Kidney tubule cell (primary cell): ENCODE measurements at regions not wholly inside any gene's neighbourhood (a gene's known extent, or its start where the extent isn't known, plus 50 kb on each side); places are given as distances from the start of the nearest gene placed in this dataset.
"Not testable (repeated sequence)": the region's sequence is repeated elsewhere in the genome, so short reads cannot be mapped to it uniquely, and the experiment has no call there.

Source experiments
- DNase-seq: peaks from one replicate; pipeline ENCODE4 v3.0.0-alpha.2; 2018; ENCODE audit warnings: low spot score

DNA sequence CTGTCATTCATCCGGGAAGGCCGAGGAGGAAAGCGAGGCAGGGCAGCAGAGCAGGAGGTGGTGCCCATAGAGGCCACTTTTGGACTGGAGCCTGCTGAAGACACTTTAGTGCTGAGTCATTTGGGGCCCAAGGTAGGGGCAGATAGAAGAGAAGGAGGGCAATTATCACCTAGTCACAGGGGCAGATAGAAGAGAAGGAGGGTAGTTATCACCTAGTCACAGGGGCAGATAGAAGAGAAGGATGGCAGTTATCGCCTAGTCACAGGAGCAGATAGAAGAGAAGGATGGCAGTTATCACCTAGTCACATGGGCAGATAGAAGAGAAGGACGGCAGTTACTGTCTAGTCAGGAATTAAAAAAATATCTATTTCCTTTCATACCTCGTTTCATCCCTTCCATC, 1372.6 kb downstream of the FOXD4L5 start:
- not testable (repeated sequence) for DNase-seq

DNA sequence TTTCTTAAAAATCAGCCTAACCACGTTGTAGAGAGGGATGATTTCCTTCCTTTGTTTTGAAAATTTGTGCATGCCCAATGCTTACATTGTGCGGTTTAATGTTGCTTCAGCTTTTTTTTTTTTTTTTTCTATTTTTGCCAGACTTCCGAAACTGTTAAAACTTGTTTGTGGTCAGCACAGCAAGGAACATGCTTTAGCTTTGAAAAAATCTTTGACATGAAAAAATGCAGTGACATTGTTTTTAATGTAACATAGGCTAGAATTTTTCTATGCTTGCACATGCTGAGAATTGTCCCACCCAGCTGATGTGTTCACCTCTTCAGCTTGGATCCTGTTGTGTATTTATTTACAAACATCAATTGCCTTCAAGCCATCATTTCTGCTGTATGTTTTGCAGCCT, 1375.9 kb downstream of the FOXD4L5 start:
- not testable (repeated sequence) for DNase-seq

DNA sequence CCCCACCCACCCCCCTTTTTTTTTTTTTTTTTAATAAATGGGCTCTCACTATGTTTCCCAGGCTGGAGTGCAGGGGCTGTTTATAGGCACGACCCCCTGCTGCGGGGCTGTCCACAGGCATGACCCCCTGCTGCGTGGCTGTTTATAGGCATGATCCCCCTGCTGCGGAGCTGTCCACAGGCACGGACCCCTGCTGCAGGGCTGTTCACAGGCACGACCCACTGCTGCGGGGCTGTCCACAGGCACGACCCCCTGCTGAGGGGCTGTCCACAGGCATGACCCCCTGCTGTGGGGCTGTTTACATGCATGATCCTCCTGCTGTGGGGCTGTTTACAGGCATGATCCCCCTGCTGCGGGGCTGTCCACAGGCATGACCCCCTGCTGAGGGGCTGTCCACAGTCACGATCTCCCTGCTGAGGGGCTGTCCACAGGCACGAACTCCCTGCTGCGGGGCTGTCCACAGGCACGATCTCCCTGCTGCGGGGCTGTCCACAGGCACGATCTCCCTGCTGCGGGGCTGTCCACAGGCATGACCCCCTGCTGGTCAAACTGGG, 1385.3 kb downstream of the FOXD4L5 start:
- DNase-seq, result not testable (repeated sequence)

DNA sequence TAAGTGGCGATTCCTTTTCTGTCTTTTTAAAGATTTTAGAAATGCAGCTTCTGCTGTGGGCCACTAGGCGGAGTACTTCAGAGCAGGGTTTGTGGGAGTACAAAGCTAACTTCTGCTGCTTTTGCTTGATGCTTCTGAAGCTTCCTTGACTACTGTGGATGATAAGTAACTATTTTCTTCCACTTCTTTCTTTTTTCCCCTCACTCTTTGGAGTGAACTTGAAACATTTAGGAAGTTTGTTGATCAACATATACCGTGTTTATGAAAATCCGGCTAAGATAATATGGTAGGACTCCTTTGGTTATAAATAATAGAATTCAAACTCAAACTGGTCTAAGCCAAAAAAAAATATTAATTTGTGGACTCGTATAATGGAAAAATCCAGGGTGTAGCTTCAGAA, 1403.6 kb downstream of the FOXD4L5 start:
- DNase-seq, result not testable (repeated sequence)

DNA sequence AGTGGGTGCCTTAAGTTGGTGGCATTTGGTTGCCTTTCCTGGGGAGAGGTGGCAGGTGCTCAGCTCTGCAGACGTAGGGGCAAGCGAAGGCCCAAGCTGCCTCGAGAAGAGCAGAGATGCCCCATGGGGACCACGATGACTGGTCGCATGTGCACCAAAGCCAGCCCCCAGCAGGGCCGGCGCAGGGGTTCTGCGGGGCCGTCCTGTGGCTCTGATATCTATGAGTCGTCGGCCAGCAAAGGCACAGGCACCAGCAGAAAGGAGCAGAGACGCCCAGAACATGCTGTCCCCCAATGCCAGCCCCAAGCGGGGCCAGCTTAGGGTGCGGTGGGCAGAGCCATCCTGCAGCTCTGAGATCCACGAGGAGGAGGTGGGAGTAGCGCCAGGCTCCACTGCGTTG, 1408.6 kb downstream of the FOXD4L5 start:
- not testable (repeated sequence) for DNase-seq

DNA sequence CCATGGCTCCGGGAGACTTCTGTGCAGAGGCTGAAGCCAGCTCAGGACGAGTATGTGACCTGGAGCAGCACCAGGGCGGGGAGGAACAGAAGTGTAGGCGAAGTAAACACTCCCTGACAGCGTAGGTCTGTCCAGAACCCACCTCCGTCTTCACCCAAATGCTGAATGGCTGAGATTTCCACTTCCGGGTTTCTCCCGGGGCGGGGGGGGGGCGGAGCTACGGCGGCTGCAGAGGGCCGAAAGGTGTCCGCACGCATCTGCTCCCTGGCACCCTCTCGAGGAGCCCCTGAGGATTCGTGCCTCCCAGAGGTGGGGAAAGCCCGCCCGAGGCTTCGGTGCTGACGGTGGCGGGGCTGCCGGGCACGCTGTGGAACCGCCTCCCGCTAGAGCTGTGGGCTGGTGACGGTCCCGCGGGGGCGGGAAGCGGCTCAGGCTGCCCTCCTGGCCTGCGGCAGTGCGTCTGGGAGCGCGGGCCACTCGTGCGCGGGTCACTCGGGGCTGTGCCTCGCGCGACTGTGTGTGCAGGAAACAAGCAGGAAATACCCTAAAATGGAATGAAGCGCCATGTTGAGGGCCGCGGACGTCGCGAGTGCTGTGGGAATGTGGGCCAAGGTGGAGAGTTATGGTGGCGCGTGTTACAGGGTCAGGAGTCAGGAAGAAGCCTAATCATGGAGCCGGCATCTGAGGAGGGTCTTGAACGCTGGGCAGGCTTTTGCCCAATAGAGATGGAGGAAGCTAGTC, 1425.4 kb downstream of the FOXD4L5 start:
- peak; percentile 1 for DNase-seq

DNA sequence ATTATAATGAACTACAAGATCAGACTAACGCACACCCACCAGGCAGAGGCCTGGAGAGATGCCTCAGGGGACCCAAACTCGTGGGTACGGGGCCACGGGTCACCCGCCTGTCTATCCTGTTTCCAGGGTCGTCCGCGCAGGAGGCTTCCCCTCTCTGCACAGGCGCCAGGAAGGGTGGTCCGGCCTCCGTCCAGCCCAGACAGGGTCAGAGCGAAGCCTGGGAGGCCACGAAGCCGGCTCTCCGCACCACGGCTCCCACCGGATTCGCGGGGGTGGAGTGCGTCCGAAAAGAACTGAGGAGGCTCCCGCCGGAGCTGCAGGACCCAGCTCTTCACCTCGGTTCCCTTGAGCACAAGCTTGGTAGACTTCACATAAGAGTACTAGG, 1425.9 kb downstream of the FOXD4L5 start:
- not testable (repeated sequence) for DNase-seq

DNA sequence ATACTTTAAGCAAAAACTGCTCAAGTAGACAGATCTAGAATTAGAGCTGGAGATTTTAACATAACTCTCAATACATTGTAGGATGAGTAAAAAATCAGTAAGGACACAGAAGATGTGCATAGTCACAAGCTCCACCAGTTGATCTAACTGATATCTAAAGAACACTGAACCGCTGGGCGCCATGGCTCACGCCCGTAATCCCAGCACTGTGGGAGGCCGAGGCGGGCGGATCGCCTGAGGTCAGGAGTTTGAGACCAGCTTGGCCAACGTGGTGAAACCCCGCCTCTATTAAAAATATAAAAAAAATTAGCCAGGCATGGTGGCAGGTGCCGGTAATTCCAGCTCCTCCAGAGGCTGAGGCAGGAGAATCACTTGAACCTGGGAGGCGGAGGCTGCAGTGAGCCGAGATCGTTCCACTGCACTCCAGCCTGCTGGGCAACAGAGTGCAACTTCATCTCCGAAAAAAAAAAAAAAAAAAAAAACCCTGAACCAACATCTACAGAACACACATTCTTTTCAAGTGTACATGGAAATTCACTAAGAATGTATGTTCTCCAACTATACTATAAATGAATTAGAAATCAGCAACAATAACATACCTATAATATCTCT, 1431.8 kb downstream of the FOXD4L5 start:
- not testable (repeated sequence) for DNase-seq

DNA sequence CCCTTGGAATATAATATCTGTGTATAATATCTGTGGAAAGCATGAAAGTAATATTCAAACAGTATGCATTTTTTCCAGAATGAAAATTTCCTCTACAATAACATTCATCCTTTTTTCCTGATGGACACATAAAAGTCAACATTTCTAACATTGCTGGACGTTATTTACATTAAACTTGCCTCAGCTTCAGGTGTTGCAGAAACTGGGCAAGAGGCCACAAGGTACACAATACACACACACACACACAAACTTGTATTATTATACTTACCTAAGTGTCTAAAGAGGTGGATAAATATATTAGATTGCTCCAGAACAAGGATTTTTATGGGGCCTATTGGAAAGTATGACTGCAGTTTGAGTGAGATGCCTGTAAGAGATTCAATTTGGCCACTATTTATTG, 1460.2 kb downstream of the FOXD4L5 start:
- not testable (repeated sequence) for DNase-seq

DNA sequence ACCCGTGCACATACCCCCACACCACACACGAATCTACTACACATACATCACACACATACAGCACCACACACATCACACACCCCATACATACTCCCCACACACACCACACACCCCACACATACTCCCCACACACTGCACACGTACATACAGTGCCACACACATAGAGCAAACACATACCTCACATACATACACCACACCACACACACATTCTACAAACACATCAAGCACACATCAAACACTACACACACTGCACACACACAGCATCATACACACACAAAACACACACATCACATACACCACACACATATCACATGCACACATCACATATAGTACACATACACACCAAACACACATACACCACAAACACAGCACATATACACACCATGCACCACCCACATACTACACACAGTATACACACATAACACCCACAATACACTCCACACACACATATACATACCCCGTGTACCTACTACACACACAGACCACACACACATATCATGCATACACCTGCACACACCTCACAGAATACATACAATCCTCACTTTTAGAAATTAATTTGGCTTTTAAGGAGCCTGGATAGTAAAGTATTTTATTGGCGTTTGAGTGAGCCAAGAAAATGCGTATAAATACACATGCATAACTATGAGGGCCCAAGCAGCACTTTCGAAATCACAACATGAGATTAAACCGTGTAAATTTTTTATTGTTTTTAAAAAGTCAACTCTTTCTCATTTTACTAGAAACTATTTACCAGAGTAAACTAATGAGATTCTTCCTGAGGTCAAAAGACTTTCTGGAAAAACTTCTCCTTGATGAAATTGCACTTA, 1461.4 kb downstream of the FOXD4L5 start:
- DNase-seq, result peak; percentile 15

DNA sequence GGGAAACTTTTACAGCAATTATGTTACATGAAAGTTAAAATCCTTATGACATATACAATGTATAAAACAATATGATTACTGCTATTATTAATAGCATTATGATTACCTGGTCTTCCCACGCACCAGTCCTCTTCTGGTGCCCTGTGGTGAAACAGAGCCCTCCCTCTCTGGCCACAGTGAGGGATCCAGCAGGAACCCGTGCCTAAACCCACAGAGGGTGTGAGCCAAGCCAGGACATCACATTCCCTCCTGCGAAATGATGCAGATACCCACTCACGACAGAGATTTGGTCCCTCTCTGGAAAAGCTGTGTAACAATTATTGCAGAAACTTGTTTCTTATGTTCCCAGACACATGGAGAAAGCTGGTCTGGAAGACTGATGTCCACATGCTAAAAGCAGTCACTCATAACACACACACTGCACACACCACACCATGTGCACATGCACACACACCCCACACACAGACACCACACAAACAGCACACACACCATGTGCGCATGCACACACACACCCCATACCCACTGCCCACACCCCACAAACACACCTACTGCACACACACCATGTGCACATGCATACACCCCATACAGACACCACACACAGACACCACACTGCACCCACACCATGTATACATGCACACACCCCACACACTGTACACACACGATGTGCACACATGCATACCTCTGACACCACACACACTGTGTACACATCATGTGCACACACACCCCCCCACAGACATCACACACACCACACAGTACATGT, 1462.2 kb downstream of the FOXD4L5 start:
- DNase-seq, result not testable (repeated sequence)

DNA sequence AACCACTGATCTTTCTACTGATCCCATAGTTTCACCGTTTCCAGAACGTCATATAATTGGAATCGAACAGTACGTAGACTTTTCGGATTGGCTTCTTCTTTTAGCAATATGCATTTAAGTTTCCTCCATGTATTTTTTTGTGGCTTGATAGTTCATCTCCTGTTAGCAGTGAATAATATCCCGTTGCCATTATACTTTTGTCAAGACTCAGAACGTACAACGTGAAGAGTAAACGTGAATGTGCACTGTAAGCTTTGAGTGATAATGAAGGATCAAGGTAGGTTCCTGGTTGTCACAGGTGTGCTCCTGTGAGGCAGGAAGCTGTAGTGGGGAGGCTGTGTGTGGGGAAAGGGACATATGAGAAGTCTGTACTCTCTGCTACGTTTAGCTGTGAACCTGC, 1463.7 kb downstream of the FOXD4L5 start:
- DNase-seq, result peak; percentile 35

DNA sequence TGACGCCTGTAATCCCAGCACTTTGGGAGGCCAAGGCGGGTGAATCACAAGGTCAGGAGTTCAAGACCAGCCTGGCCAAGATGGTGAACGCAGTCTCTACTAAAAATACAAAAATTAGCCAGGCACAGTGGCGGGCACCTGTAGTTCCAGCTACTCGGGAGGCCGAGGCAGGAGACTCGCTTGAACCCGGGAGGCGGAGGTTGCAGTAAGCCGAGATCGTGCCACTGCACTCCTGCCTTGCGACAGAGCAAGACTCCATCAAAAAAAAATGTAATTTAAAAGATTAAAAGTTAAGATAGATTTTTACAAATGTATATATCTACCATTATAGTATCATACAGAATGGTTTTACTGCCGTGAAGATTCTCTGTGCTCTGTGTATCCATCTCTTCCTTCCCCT, 1464.1 kb downstream of the FOXD4L5 start:
- not testable (repeated sequence) for DNase-seq

DNA sequence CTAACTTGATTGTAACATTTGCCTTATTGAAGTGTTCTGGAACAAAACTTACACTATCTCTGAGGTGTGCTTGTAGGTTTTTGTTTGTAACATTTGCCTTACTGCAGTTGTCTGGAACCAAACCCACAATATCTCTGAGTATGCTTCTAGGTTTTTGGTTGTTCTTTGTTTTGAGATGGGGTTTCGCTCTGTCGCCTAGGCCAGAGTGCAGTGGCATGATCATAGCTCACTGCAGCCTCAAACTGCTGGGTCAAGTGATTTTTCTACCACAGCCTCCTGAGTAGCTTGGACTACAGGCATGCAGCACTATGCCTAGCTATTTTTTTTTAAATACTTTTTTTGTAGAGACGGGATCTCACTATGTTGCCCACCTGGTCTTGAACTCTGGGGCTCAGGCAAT, 1464.6 kb downstream of the FOXD4L5 start:
- peak; percentile 10 for DNase-seq

DNA sequence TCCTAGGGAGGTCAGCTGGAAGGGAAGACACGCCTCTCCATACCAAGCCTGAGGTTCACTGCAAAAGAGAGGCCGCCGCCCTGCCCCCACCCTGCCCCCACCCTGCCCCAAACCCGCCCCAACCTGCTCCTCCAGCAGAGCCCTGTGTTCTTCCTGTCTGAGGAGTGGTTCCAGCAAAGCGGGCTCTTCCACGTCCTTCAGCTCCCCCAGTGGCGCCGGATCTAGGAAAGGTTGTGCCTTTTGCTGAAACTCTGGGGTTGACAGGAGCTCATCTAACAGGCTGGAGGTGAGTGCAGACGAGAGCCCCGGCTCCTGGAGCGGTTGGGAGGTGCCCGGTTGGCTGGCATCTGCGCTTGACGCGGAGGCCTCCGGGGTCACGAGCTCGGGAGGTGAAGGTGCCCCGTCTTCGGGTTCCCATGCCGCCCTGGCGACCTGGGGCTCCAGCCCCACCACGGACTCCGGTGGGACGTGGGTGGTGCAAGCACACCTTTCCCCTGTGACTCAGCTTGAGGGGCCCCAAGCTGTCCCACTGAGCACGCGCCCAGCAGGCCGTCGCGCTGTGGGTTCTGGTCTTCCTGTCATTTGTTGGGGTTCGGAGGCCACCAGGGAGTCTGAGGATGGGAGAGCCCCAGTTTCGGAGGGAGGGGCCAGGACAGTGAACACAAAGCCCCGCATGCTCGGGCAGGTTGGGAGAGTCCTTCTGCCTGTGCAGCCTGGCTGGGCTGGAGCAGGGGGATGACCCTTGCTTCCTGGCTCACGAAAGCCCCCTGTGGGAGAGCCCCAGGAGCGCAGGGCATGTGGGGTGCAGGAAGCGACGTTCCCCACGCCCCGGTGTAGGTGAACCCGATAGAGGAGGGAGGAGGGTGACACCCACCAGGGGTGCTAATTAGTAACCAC, 1467.1 kb downstream of the FOXD4L5 start:
- peak; percentile 53 for DNase-seq

DNA sequence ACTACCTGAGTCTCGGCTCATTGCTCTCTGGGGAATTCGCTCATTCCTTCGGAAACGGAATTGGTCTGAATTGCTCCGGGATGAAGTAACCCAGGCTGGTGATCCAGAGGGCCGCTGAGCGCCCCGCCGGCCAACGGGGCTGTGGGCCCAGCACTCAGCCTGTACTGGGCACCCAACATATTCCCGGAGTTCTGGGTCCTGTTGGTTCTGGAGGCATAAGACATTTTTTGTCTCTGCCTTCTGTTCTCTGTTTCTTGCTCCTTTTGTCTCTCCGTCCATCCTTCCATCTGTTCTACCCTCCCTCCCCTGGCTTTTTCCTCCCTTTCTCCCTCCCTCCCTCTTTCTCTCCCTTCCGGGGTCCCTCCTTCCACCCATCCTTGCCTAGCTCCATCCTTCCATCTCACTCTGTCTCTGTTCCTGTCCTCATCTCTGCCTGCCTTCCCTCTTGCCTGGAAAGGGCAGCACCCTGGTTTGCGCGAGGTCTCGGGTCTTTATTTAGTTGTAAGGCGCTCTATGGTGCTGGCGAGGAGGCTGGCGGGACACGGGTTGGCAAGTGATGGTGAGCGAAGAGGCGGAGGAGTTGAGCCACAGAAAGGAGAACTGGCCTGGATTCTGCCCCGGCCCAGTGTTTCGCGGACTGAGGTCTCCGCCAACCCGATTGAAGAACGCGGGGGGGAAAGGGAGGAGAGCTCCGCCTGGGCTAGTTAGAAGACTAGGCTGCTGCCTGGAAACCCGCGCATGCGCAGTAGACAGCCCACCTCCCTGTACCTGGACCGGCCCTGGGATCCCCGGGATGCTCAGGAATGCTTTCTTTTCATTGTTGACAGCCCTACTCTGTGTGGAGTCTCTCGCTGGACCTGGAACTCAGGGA, 1468.0 kb downstream of the FOXD4L5 start:
- peak; percentile 91 for DNase-seq

DNA sequence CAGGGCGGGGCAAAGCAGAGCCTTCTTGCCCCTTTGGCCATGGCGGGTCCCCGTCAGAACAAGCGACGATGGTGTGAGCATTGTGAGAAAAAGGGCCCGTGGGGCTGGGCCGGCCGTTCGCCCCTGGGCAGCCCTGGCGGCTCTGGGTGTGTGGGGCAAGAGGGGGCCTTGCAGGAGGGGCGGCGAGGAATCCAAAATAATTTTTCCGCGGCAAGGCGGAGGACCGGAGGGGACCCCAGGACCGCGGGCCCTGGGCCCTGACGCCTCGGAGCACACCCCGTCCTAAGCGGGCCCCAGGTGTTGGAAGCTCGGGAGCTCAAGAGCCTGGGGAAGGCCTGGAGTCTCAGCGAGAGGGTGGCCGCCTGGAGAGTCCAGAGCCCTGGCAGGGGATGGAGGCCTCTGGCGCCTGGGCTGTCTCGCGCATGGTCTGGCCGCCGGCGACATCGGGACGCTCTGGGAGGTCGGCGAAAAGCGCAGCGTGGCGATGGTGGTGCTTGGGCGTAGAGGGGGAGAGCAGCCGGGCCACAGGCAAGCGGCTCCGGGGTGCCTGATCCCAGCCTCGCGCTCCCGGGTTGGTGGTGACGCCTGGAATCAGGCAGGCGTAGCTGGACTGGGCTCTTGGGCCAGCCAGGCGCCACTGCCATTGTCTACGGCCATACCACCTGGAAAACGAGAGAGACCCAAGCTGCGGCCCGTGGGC, 1469.9 kb downstream of the FOXD4L5 start:
- not testable (repeated sequence) for DNase-seq

DNA sequence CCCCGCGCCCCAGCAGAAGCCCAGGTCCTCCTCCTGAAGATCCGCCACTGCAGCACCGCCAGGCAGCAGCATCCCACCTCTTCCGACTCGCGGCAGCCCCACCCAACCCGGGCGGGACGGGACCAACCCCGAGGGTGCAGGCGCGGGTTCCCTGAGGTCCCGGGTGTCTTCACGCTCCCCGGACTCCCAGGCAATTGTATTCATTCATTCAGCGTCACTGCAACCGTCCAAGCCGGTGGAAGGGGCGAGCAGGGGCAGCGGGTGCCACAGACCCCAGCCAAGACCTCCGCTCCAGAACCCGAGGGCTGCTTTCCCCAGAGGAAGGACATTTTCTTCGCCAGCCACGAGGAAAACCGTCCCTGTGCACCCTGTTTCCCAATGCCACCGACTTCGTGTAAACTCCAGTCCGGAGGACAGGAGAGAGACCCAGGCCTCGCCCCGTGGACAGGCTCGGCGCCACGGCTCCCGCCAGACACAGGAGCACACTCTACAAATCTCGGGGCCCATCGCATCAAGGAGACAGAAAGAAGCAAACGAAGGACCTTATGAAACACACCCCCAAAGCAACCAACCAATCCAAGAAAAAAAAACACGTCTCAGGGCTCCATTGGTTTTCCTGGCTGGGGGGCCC, 1471.5 kb downstream of the FOXD4L5 start:
- DNase-seq, result not testable (repeated sequence)

DNA sequence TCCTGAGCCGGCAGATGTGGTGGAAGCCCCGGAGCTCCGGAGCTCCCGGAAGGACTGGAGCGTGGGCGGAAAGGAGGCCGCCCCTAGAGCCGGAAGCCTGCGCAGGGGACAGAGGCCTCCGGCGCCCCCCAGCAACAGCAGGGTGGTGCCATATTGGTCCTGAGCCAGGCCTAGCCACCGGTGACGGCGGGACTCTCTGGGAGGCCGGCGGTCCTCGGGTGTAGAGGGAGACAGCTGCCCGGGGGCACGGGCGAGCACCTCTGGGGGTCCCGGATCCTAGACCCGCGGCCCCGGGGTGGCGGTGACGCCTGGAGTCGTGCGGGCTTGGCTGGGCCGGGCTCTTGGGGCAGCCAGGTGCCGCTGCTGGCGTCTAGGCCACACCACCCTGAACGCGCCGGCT, 1472.2 kb downstream of the FOXD4L5 start:
- DNase-seq, result not testable (repeated sequence)
